EH (cell line): ENCODE measurements at regions not wholly inside any gene's neighbourhood (a gene's known extent, or its start where the extent isn't known, plus 50 kb on each side); places are given as distances from the start of the nearest gene placed in this dataset.
A peak's percentile ranks its signal among the peaks of the same experiment; 100 is the strongest.
"Not testable (repeated sequence)": the region's sequence is repeated elsewhere in the genome, so short reads cannot be mapped to it uniquely, and the experiment has no call there.

ENCODE experiments used
- DNase-seq: peaks from one replicate; pipeline ENCODE4 v3.0.0-alpha.2; 2015; ENCODE audit warnings: low read depth

DNA sequence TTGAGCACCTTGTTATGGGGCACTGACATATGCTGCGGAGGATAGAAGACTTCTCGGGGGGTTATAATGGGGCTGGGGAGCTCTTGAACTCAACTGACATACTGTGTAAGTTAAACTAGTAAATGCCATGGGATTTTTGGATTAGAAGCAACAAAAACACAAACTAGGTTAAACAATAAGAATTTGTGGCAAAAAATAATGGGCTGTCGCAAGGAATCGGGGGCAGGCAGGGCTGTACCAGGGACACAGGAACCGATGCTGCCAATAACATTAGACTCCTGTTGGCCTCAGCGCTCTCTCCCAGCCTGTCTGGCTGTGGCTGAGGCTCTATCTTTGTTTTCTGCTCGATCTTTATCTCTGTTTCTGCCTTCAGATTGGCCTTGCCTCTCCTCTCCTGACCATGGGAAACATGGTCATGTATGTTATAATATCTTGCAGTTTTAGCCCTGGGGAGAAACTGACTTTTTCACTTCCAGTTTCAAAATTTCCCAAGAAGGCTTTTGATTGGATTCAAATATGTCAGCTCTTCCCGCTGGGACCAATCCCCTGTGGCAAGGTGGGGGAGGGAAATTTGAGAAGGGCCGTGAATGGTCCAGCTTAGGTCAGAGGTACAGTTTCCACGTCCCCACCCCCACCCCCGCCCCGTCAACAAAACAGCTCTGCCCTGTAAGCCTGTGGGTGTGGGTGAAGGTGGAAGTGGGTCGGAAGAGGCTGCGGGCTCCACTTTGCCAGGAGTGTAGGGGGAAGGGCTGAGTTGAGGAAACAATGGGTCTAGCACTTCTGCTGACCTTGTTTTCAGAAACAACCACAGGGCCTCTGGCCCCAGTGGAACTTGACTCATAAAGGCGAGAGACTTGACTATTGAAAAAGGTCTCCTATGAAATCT is 161.1 kb upstream of the TBL1XR1 start:
- peak; percentile 58 for DNase-seq

DNA sequence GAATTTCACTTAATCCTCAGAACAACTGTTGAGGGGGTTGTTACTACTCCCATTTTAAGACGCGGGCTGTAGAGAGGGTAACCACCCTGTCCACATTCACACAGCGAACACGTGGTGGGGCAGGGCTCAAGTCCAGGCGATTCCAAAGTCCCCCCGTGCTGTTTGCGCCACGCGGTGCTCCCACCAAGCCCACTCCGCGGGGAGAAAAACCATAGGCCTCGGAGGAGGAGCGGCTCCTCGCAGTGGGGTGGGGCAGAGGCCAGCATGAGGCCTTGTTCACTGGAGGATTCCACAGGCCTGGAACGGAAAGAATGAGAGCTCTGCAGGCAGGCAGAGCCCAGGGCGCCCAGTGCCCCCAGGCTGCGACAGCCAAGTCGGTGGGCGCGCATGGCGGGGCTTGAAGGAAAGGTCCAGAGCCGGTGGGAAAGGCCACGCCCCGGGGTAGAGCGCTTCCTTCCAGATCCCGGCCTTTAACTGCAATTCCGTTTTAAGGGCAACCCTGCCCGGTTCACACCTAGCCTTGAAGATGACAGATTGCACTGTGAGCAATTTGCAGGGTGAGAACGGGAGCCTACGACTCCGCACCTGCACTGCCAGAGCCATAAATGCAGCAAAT is 161.8 kb upstream of the TBL1XR1 start:
- DNase-seq: no peak

DNA sequence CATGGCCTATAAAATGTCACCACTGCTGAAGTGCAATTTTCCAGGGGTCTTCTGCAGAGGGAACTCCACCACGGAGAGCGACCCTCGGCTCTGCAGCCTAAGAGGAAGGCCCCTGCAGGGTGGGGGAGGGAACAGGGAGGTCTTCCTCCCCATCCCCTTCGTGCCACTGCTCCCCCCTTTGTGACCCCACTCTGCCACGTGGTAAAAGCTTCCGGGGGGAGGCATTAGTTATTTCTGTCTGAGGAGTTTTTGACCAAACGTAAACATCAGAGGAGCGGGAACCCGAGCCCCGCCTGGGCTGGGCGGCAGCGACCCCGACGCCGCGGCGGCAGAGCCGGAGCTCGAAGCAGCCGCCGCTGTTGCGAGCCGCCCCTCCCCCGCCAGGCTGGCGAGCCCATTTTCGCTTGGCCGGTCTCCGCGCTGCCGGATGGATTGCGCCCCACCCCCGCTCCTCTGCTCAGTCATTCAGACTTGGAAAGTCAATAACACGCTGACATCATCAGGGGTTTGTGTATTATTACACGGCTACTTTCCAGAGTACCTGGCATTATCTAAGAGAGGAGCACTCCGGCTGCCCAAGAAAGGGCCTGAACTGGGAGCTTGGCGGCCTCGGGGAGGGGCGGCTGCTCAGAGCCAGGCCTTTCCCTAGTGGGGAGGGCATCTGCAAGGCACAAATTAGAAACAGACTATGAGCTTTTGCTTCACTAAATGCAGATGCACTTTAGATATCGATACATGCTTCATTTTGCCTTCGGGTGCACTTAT is 162.5 kb upstream of the TBL1XR1 start:
- DNase-seq: peak; percentile 98

- no peak for DNase-seq
These were observed 164.0 kb upstream of the TBL1XR1 start for GRCh38 chr3:177361081-177361938.

DNA sequence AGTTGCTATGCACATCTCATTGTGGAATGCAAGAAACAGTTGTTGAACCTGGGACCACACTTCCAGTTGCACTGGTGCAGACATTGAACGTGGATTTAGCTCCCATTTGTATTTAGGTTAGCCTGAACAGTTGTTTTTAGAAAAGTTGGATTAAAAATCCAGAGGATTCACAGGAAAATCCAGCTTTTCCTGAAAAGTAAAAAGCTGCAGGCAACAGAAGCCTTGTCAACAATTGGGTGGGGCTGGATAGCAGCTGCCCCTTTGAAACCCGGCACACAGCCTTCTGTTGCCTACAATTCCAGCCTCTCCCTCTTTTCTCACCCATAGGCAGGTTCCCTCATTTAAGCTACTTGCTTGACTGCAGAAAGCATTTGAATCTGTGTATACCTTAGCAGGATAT is 165.3 kb upstream of the TBL1XR1 start:
- no peak for DNase-seq

GRCh38 chr3:177364236-177364635 is 167.0 kb upstream of the TBL1XR1 start:
- DNase-seq: no peak

DNA sequence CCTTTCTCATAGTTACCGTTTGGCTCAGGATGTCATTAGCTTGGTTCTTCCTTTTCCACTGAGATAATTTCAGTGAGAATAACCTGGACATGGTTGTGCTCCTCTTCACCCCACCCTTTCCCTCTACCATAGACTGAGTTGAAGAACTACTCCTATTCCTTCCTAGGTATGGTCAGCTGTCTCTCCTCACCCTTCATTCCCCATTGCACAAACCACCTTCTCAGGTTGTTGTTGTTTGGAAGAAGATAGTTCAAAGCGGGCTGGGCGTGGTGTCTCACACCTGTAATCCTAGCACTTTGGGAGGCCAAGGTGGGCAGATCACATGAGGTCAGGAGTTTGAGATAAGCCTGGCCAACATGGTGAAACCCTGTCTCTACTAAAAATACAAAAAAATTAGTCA is 168.0 kb upstream of the TBL1XR1 start:
- not testable (repeated sequence) for DNase-seq

DNA sequence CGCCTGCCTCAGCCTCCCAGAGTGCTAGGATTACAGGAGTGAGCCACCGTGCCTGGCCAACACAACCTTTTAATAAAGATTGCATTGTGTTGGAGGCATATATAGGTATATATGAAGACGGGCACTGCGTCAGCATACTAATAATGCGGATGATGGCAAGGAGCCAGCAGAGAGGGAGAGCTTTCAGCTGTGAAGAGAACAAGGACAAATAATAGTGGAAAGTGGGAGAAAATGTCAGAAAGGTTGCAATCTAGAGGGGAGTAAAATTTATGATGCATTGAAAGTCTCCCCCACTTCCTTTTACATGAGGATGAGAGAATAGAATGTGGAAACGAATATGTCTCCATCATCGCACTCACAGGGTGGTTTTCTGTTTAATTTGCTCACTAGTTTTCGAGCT is 170.5 kb upstream of the TBL1XR1 start:
- no peak for DNase-seq

- no peak for DNase-seq
These were observed 173.1 kb upstream of the TBL1XR1 start for GRCh38 chr3:177370246-177370822.

DNA sequence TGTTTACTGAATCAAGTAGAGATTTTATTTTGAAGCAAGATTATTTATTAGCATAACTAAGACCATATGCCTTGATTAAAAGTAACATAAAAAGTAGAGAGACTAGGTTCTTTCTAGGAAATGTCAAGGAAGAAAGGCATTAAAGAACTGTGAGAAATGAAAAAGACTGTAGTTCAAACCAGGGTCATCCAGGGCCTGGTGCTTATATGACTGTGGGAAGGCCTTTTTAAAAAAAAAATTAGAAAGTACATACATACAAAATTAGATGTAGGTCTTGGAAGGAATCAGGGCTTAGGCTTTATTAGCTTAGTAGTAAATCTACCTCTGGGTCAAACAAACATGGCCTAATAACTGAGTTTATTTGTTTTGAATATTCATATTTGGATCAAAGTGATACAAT is 173.9 kb upstream of the TBL1XR1 start:
- no peak for DNase-seq

- no peak for DNase-seq
These were observed 174.6 kb upstream of the TBL1XR1 start for GRCh38 chr3:177371888-177372287.

DNA sequence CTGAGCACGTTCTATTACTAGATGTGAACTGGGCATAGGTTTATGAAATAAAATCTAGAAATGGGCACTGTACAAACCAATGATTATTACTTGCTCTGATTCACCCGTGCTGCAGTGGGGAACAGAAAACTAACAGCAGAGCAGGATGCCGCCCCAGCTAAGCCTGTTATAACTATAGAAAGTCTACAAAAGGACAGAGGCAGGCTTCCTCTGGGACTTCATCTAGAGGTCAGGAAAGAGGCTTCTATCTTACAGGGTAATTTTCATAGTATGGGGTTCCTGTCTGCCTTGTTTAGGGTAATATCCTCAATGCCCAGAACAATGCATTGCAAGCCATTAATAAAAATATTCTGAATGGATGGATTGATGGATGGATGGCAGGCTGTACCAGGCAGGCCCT is 177.0 kb upstream of the TBL1XR1 start:
- no peak for DNase-seq

DNA sequence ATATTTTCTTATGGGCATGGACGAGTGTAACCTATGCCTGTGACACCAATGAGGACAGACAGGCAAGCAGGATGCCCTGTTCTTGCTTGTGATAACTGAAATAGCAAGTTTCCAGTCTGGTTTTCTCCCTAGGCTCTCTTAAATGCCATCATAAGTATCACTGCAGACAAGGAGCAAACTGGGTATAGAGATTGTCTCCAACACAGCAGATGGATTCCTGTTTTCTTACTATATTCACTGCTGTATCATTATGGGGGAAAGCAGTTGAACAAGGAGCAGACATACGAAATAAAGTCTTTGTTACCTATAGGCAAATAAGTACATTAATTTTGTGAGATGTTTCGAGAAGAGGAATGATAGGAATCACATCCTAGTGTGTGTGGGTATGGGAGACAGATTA is 178.0 kb upstream of the TBL1XR1 start:
- DNase-seq: no peak

- no peak for DNase-seq
These were observed 179.9 kb upstream of the TBL1XR1 start for GRCh38 chr3:177377166-177377565.

DNA sequence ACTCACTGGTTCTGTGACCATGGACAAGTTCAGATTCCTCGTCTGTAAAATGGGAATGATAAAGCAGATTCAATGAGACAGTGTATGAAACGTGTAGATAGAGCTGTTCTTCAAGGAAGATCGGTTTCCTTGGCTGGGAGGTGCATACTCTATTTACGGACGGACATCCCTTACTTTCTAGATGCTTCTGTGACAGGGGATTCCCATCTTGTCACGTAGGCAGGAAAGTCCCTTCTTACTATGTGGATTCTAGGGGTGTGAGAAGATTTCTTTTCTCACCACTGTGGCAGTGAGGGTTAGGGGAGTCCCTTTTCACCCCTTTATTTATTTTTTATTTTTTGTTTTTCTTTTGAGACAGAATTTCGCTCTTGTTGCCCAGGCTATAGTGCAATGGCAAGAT is 180.9 kb upstream of the TBL1XR1 start:
- no peak for DNase-seq

DNA sequence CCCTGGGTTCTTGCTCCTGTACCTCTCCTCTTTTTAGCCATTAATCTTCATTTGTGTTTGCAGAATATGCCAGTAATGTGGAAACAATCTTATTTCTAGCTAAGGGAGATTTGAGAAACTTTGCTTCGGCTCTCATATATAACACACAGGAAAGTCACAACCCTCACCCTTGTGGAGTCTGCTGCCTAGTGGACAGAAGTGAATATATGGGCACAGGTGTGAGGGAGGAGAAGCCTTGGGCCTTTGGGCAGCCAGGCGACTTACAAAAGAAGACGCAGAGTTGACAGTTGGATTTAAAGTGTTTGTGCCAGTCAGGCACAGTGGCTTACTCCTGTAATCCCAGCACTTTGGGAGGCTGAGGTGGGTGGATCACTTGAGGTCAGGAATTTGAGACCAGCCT is 181.8 kb upstream of the TBL1XR1 start:
- DNase-seq: no peak

GRCh38 chr3:177381070-177381469 is 183.8 kb upstream of the TBL1XR1 start:
- no peak for DNase-seq

DNA sequence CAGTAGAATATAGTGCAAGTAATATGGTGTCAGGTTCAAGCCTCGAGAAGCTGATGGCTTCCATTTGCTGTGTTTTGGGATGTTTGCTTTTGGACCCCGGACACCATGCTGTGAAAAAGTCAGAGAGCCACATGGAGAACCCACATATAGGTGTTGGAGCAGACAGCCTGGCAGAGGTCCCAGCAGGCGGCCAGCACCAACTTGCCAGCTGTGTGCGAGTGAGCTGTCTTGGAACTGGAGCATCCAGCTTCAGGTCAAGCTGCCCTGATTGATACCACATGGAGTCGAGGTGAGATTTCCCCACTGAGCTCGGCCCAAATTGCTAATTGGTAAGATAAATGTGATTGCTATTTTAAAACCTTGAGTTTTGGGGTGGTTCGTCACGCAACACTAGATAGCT is 185.7 kb upstream of the TBL1XR1 start:
- no peak for DNase-seq

GRCh38 chr3:177385186-177385585 is 187.9 kb upstream of the TBL1XR1 start:
- no peak for DNase-seq

GRCh38 chr3:177385831-177386301 is 188.6 kb upstream of the TBL1XR1 start:
- peak; percentile 55 for DNase-seq

- DNase-seq: no peak
These were observed 190.9 kb upstream of the TBL1XR1 start for GRCh38 chr3:177388209-177388608.
